ENCODE measurements at regions not wholly inside any gene's neighbourhood (a gene's known extent, or its start where the extent isn't known, plus 50 kb on each side); places are given as distances from the start of the nearest gene placed in this dataset.

- TF ChIP-seq, protein P1, sequence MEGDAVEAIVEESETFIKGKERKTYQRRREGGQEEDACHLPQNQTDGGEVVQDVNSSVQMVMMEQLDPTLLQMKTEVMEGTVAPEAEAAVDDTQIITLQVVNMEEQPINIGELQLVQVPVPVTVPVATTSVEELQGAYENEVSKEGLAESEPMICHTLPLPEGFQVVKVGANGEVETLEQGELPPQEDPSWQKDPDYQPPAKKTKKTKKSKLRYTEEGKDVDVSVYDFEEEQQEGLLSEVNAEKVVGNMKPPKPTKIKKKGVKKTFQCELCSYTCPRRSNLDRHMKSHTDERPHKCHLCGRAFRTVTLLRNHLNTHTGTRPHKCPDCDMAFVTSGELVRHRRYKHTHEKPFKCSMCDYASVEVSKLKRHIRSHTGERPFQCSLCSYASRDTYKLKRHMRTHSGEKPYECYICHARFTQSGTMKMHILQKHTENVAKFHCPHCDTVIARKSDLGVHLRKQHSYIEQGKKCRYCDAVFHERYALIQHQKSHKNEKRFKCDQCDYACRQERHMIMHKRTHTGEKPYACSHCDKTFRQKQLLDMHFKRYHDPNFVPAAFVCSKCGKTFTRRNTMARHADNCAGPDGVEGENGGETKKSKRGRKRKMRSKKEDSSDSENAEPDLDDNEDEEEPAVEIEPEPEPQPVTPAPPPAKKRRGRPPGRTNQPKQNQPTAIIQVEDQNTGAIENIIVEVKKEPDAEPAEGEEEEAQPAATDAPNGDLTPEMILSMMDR (IDR thresholded peaks at IDR 0.05; ENCODE audit: low read length), result no peak
- TF ChIP-seq EZH2phosphoT487 (IDR thresholded peaks at IDR 0.05; ENCODE audit: low read length), result no peak
Measured at GRCh38 chr3:25281041-25281731, 146.9 kb upstream of the RARB start.
